Astrocyte (in vitro differentiated cells and primary cell): ENCODE measurements at regions not wholly inside any gene's neighbourhood (a gene's known extent, or its start where the extent isn't known, plus 50 kb on each side); places are given as distances from the start of the nearest gene placed in this dataset.

Experiments used
- DNase-seq: peaks from one replicate; pipeline ENCODE4 v3.0.0-alpha.2; 2010; ENCODE audit warnings: low read depth
- FAIRE-seq: peaks from 2 replicates; lab custom pipeline; 2011; peaks lifted over from hg19 to GRCh38; lab: Jason Lieb, UNC
- H2AFZ ChIP-seq: 2 replicates; pipeline ENCODE4 v1.6.0; 2012; ENCODE audit warnings: low read depth, low read length, inconsistent platforms
- H3K27ac ChIP-seq: 2 replicates; pipeline ENCODE4 v1.5.1; 2011; ENCODE audit warnings: low read depth, low read length, inconsistent platforms
- H3K27me3 ChIP-seq: 2 replicates; pipeline ENCODE4 v1.6.0; 2011; ENCODE audit warnings: low read length, inconsistent platforms; ENCODE audit not compliant: insufficient read depth
- H3K36me3 ChIP-seq: 2 replicates; pipeline ENCODE4 v1.5.1; 2011; ENCODE audit warnings: low read length, inconsistent platforms; ENCODE audit not compliant: insufficient read depth
- H3K4me1 ChIP-seq: 2 replicates; pipeline ENCODE4 v1.5.1; 2011; ENCODE audit warnings: low read length, inconsistent platforms; ENCODE audit not compliant: insufficient read depth
- H3K4me2 ChIP-seq: 2 replicates; pipeline ENCODE4 v1.6.0; 2012; ENCODE audit warnings: low read length, inconsistent platforms
- H3K4me3 ChIP-seq: 2 replicates; pipeline ENCODE4 v1.5.1; 2011; ENCODE audit warnings: low read depth, mild to moderate bottlenecking, low read length, inconsistent platforms; ENCODE audit not compliant: insufficient read depth
- H3K79me2 ChIP-seq: 2 replicates; pipeline ENCODE4 v1.6.0; 2012; ENCODE audit warnings: mild to moderate bottlenecking, low read length, inconsistent platforms; ENCODE audit not compliant: insufficient read depth
- H3K9ac ChIP-seq: 2 replicates; pipeline ENCODE4 v1.6.0; 2012; ENCODE audit warnings: mild to moderate bottlenecking, low read length, inconsistent platforms
- H3K9me3 ChIP-seq: 2 replicates; pipeline ENCODE4 v1.5.1; 2012; ENCODE audit warnings: low read depth, mild to moderate bottlenecking, low read length, inconsistent platforms; ENCODE audit not compliant: insufficient read depth
- H4K20me1 ChIP-seq: 2 replicates; pipeline ENCODE4 v1.6.0; 2012; ENCODE audit warnings: low read length, inconsistent platforms; ENCODE audit not compliant: insufficient read depth
- H3K27ac Mint-ChIP-seq: one replicate; pipeline ENCODE4 v1.8.0; 2021; ENCODE audit warnings: mild to moderate bottlenecking, mixed read lengths; ENCODE audit not compliant: unreplicated experiment
- H3K27me3 Mint-ChIP-seq: one replicate; pipeline ENCODE4 v1.8.0; 2021; ENCODE audit warnings: low read depth, mixed read lengths; ENCODE audit not compliant: unreplicated experiment
- H3K36me3 Mint-ChIP-seq: one replicate; pipeline ENCODE4 v1.8.0; 2021; ENCODE audit warnings: low read depth, mixed read lengths; ENCODE audit not compliant: unreplicated experiment
- H3K4me1 Mint-ChIP-seq: one replicate; pipeline ENCODE4 v1.8.0; 2021; ENCODE audit warnings: low read depth, mixed read lengths; ENCODE audit not compliant: unreplicated experiment
- H3K4me3 Mint-ChIP-seq: one replicate; pipeline ENCODE4 v1.8.0; 2021; ENCODE audit warnings: mild to moderate bottlenecking, moderate library complexity, mixed read lengths; ENCODE audit not compliant: unreplicated experiment
- H3K9me3 Mint-ChIP-seq: one replicate; pipeline ENCODE4 v1.8.0; 2021; ENCODE audit warnings: mild to moderate bottlenecking, mixed read lengths; ENCODE audit not compliant: unreplicated experiment
- CTCF ChIP-seq: IDR thresholded peaks from 2 replicates; pipeline ENCODE4 v1.5.1; 2011; ENCODE audit warnings: low read depth, mild to moderate bottlenecking, inconsistent platforms, low read length, moderate library complexity; ENCODE audit not compliant: insufficient read depth
- EZH2 ChIP-seq: IDR thresholded peaks from 2 replicates; pipeline ENCODE4 v1.6.1; 2012; ENCODE audit warnings: mild to moderate bottlenecking, low read length, inconsistent platforms; ENCODE audit not compliant: insufficient read depth

GRCh38 chr11:97574976-97575665 is 1185.3 kb downstream of the JRKL start:
- no peaks in the 10 kb centered on the region for H3K9me3 ChIP-seq
- H3K4me3 Mint-ChIP-seq: no peak overlapping the region

GRCh38 chr11:97607291-97608000 is 1217.6 kb downstream of the JRKL start:
- no peaks in the 10 kb centered on the region for H3K27me3 Mint-ChIP-seq
- H3K27ac Mint-ChIP-seq: peak overlapping the region; percentile 9
- Histone ChIP-seq H3K27ac (no peak overlapping the region), H3K79me2 (no peaks in the 10 kb centered on the region), H3K4me2 (no peak overlapping the region), H3K4me3 (no peak overlapping the region), H3K9ac (no peak overlapping the region), H3K36me3 (no peaks in the 10 kb centered on the region), H3K9me3 (no peaks in the 10 kb centered on the region), H3K4me1 (no peaks in the 10 kb centered on the region), H2AFZ (no peak overlapping the region), H4K20me1 (no peaks in the 10 kb centered on the region), H3K27me3 (no peaks in the 10 kb centered on the region)
- DNase-seq (no peak), FAIRE-seq (no peak)
- no peak overlapping the region for H3K4me3 Mint-ChIP-seq
- TF ChIP-seq CTCF (no peak), EZH2 (no peak)
- peaks cover 3% of the 10 kb centered on the region for H3K4me1 Mint-ChIP-seq
- H3K9me3 Mint-ChIP-seq: peaks cover 16% of the 10 kb centered on the region
- H3K36me3 Mint-ChIP-seq: peaks cover 2% of the 10 kb centered on the region

More at GRCh38 chr11:97574976-97575665, 1185.3 kb downstream of the JRKL start:
- Histone ChIP-seq H3K36me3 (no peaks in the 10 kb centered on the region), H3K4me2 (no peak overlapping the region), H3K4me3 (no peak overlapping the region), H4K20me1 (no peaks in the 10 kb centered on the region), H3K27ac (no peak overlapping the region), H2AFZ (no peak overlapping the region), H3K9ac (no peak overlapping the region), H3K79me2 (no peaks in the 10 kb centered on the region), H3K4me1 (no peaks in the 10 kb centered on the region), H3K27me3 (no peaks in the 10 kb centered on the region)
- no peak for TF ChIP-seq CTCF
- no peak for TF ChIP-seq EZH2
- DNase-seq (peak; percentile 28), FAIRE-seq (no peak)
- Mint-ChIP-seq H3K36me3 (no peaks in the 10 kb centered on the region), H3K27ac (no peak overlapping the region), H3K9me3 (peaks cover 5% of the 10 kb centered on the region), H3K27me3 (no peaks in the 10 kb centered on the region), H3K4me1 (peaks cover 2% of the 10 kb centered on the region)

- Histone ChIP-seq H3K79me2 (no peaks in the 10 kb centered on the region), H2AFZ (no peak overlapping the region), H3K4me3 (no peak overlapping the region), H4K20me1 (no peaks in the 10 kb centered on the region), H3K36me3 (no peaks in the 10 kb centered on the region), H3K4me1 (no peaks in the 10 kb centered on the region), H3K4me2 (no peak overlapping the region), H3K27me3 (no peaks in the 10 kb centered on the region), H3K27ac (no peak overlapping the region), H3K9ac (no peak overlapping the region), H3K9me3 (no peaks in the 10 kb centered on the region)
- Mint-ChIP-seq H3K36me3 (peaks cover 2% of the 10 kb centered on the region), H3K4me1 (peaks cover 4% of the 10 kb centered on the region), H3K27ac (no peak overlapping the region), H3K9me3 (peaks cover 16% of the 10 kb centered on the region), H3K4me3 (no peak overlapping the region), H3K27me3 (no peaks in the 10 kb centered on the region)
- FAIRE-seq: no peak
- TF ChIP-seq CTCF: no peak
- no peak for DNase-seq
These were observed 1220.2 kb downstream of the JRKL start for GRCh38 chr11:97610000-97610399.
